PC-9 (cell line): ENCODE measurements at regions not wholly inside any gene's neighbourhood (a gene's known extent, or its start where the extent isn't known, plus 50 kb on each side); places are given as distances from the start of the nearest gene placed in this dataset.

ENCODE experiments used
- BruUV-seq: library from RNA; stranded (reverse); fragments of 400-500 nt; replicated peaks from 2 replicates; lab custom pipeline; 2021; lab: Mats Ljungman, UMichigan
- CTCF ChIA-PET: fragments of 300-600 bp; sonication (Branson Sonifier 250); formaldehyde crosslinking; loops from one replicate; lab custom pipeline; 2022; ENCODE audit warnings: antibody characterized with exemption; lab: Charles Lee
- POLR2A ChIA-PET: fragments of 300-600 bp; sonication (Branson Sonifier 250); formaldehyde crosslinking; loops from one replicate; lab custom pipeline; 2022; ENCODE audit warnings: antibody characterized with exemption; ENCODE audit not compliant: unreplicated experiment; lab: Charles Lee
- DNase-seq, 2 experiments: peaks; one replicate each; pipeline versions ENCODE4 v3.0.0 to v3.0.0-alpha.2; 2015 to 2022; ENCODE audit warnings: mixed read lengths in 1 of 2
- H2AFZ ChIP-seq: fragments of 200-600 bp; sonication (generic); 2 replicates; pipeline ENCODE4 v1.8.1; 2017; ENCODE audit warnings: antibody characterized with exemption
- H3F3A ChIP-seq: fragments of 200-600 bp; sonication (generic); 2 replicates; pipeline ENCODE4 v1.8.1; 2017; ENCODE audit warnings: antibody characterized with exemption, mild to moderate bottlenecking, low read depth; ENCODE audit not compliant: insufficient read depth
- H3K27ac ChIP-seq: fragments of 200-600 bp; sonication (generic); 2 replicates; pipeline ENCODE4 v1.6.1; 2016; ENCODE audit warnings: mixed run types
- H3K27me3 ChIP-seq: fragments of 200-600 bp; sonication (generic); 2 replicates; pipeline ENCODE4 v1.6.1; 2016; ENCODE audit warnings: low read depth, mixed run types; ENCODE audit not compliant: insufficient read depth
- H3K36me3 ChIP-seq: fragments of 200-600 bp; sonication (generic); 2 replicates; pipeline ENCODE4 v1.6.1; 2016; ENCODE audit warnings: low read depth, mixed run types
- H3K4me1 ChIP-seq: fragments of 200-600 bp; sonication (generic); replicated peaks from 2 replicates; pipeline ENCODE4 v1.6.1; 2016; ENCODE audit warnings: mixed run types; ENCODE audit not compliant: insufficient read depth
- H3K4me2 ChIP-seq: fragments of 200-600 bp; sonication (generic); 2 replicates; pipeline ENCODE4 v1.6.1; 2017; ENCODE audit warnings: mixed run types
- H3K4me3 ChIP-seq: fragments of 200-600 bp; sonication (generic); 2 replicates; pipeline ENCODE4 v1.6.1; 2016; ENCODE audit warnings: mixed run types
- H3K79me2 ChIP-seq: fragments of 200-600 bp; sonication (generic); 2 replicates; pipeline ENCODE4 v1.6.1; 2017; ENCODE audit warnings: low read depth, mixed run types
- H3K9me2 ChIP-seq: fragments of 200-600 bp; sonication (generic); 2 replicates; pipeline ENCODE4 v1.8.1; 2017; ENCODE audit warnings: mild to moderate bottlenecking; ENCODE audit not compliant: insufficient read depth
- H3K9me3 ChIP-seq: fragments of 200-600 bp; sonication (generic); 2 replicates; pipeline ENCODE4 v1.8.1; 2016; ENCODE audit warnings: low read depth; ENCODE audit not compliant: insufficient read depth
- H4K20me1 ChIP-seq: fragments of 200-600 bp; sonication (generic); 2 replicates; pipeline ENCODE4 v1.8.1; 2017; ENCODE audit not compliant: insufficient read depth
- EZH2 ChIP-seq: fragments of 200-600 bp; sonication (generic); IDR thresholded peaks from 2 replicates; pipeline ENCODE4 v1.8.0; 2017; ENCODE audit warnings: antibody characterized with exemption, low read depth
- intact Hi-C: fragments of 100-400 bp; cut with micrococcal nuclease; formaldehyde crosslinking; loops from one replicate; pipeline ENCODE4 v1.10.0; 2022; ENCODE audit not compliant: unreplicated experiment
- TF ChIP-seq, protein P1 (sequence below): fragments of 200-600 bp; sonication (generic); conservative IDR thresholded peaks from 2 replicates; pipeline ENCODE4 v1.6.1; 2017; ENCODE audit warnings: mixed run types, antibody characterized with exemption, mild to moderate bottlenecking, moderate library complexity

DNA sequence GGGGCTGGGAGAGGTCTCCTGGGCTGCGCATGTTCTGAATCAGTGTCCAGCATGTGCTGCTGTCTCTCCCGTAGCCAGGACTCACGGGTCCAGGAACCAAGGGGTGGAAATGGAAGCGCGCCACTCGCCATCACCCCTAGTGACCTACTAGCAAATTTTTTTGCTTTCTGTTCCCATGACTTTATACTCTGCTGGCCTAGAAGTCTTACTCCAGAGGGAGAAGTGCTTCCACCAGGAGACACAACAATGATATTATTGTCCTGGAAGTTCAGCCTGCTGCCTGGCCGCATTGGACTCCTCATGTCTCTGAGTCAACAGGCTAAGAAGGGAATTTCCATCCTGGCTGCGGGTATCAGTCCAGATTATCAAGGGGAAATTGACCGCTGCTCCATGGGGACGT is 729.7 kb downstream of the BRD1 start:
- TF ChIP-seq EZH2 = no peak
- TF ChIP-seq, protein P1, sequence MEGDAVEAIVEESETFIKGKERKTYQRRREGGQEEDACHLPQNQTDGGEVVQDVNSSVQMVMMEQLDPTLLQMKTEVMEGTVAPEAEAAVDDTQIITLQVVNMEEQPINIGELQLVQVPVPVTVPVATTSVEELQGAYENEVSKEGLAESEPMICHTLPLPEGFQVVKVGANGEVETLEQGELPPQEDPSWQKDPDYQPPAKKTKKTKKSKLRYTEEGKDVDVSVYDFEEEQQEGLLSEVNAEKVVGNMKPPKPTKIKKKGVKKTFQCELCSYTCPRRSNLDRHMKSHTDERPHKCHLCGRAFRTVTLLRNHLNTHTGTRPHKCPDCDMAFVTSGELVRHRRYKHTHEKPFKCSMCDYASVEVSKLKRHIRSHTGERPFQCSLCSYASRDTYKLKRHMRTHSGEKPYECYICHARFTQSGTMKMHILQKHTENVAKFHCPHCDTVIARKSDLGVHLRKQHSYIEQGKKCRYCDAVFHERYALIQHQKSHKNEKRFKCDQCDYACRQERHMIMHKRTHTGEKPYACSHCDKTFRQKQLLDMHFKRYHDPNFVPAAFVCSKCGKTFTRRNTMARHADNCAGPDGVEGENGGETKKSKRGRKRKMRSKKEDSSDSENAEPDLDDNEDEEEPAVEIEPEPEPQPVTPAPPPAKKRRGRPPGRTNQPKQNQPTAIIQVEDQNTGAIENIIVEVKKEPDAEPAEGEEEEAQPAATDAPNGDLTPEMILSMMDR = no peak
- no TSS peak for BruUV-seq
- ChIA-PET POLR2A (no interaction called here), CTCF (no interaction called here)
- no peak for DNase-seq
- Histone ChIP-seq H2AFZ (no peak overlapping the region), H3K79me2 (no peaks in the 10 kb centered on the region), H3K4me1 (no peaks in the 10 kb centered on the region; the same call in 1 of the 2 replicates), H3K27me3 (peaks cover 92% of the 10 kb centered on the region), H3K9me3 (no peaks in the 10 kb centered on the region), H3K4me2 (no peak overlapping the region), H3K36me3 (no peaks in the 10 kb centered on the region), H3F3A (no peaks in the 10 kb centered on the region), H3K9me2 (no peaks in the 10 kb centered on the region), H4K20me1 (peaks cover 4% of the 10 kb centered on the region; the same call in 1 of the 2 replicates), H3K27ac (no peak overlapping the region), H3K4me3 (no peak overlapping the region)
- intact Hi-C loops = no loop called here

DNA sequence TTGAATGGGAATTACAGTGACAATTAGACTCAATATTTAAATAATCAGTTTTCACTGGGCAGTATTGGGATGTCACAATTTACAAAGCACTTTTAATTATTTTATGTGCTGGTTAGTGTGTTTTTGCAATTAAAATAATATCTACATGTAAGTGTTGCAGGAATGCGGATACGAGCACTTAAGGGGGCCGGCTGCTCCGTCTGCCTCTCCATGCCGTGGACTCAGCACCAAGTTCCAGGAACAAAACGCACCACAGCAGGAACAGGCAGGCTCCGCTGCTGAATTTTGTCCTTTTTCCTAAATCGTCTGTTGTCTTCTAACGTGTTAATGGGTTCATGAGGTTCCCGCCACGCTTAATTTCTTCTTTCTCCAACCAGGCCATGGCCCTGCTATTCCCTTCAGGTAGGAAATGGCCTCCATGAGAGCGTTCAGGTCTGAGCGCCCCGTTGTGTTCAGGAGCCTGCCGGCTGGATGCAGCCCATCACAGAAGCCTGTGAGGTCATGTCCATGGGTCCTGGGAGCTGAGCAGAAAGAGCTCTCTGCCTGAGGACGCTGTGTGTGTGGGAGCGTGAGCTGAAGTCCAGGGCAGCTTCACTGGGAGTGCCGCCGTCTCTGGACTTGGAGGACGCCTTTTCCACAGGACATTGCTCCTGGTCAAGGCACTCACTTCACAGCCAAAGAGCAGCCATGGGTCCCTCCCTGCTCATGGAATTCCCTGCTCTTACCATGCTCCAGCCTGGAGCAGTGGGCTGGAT is 730.3 kb downstream of the BRD1 start:
- intact Hi-C loops = no loop called here
- H3K36me3 ChIP-seq = no peaks in the 10 kb centered on the region
- ChIA-PET CTCF (no interaction called here), POLR2A (no interaction called here)
- H3K27me3 ChIP-seq = peaks cover 92% of the 10 kb centered on the region
- no peaks in the 10 kb centered on the region for H3F3A ChIP-seq
- no TSS peak for BruUV-seq
- H2AFZ ChIP-seq = no peak overlapping the region
- no peaks in the 10 kb centered on the region; the same call in 1 of the 2 replicates for H3K4me1 ChIP-seq
- H4K20me1 ChIP-seq = peaks cover 4% of the 10 kb centered on the region; the same call in 1 of the 2 replicates
- no peak for DNase-seq
- TF ChIP-seq, protein P1 = no peak
- TF ChIP-seq EZH2 = no peak
- no peak overlapping the region for H3K27ac ChIP-seq
- no peaks in the 10 kb centered on the region for H3K79me2 ChIP-seq
- H3K4me2 ChIP-seq = no peak overlapping the region
- no peak overlapping the region for H3K4me3 ChIP-seq
- H3K9me2 ChIP-seq = no peaks in the 10 kb centered on the region
- no peaks in the 10 kb centered on the region for H3K9me3 ChIP-seq

DNA sequence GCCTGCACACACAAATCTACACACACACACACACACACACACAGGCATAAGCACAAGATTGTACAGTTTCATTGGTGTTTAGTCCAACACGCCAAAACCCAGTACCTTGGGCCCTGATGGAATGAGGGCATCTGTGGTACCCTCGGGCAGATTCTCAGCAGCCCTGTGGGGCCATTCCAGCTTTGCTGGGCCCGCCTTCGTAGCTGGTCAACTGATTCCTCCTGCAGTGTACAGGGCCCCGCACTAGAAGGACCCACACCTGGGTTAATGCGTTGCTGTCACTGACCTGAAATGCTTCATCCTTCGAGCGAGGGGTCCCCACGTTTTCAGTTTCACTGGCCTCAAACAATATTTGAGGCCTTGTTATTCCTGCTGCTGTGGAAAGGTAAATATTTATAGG is 731.2 kb downstream of the BRD1 start:
- H2AFZ ChIP-seq = no peak overlapping the region
- H4K20me1 ChIP-seq = peaks cover 1% of the 10 kb centered on the region; the same call in 1 of the 2 replicates
- H3K27me3 ChIP-seq = peaks cover 92% of the 10 kb centered on the region
- H3K9me3 ChIP-seq = no peaks in the 10 kb centered on the region
- H3K4me3 ChIP-seq = no peak overlapping the region
- H3K36me3 ChIP-seq = no peaks in the 10 kb centered on the region
- intact Hi-C loops = no loop called here
- H3F3A ChIP-seq = no peaks in the 10 kb centered on the region
- no TSS peak for BruUV-seq
- H3K4me2 ChIP-seq = no peak overlapping the region
- H3K27ac ChIP-seq = no peak overlapping the region
- TF ChIP-seq, protein P1 = no peak
- no peak for TF ChIP-seq EZH2
- ChIA-PET CTCF (no interaction called here), POLR2A (no interaction called here)
- no peaks in the 10 kb centered on the region for H3K9me2 ChIP-seq
- no peak for DNase-seq
- no peaks in the 10 kb centered on the region; the same call in 1 of the 2 replicates for H3K4me1 ChIP-seq
- H3K79me2 ChIP-seq = no peaks in the 10 kb centered on the region
